Fibroblast of lung (primary cell): ENCODE measurements at regions not wholly inside any gene's neighbourhood (a gene's known extent, or its start where the extent isn't known, plus 50 kb on each side); places are given as distances from the start of the nearest gene placed in this dataset.

Experiments used
- CTCF ChIP-seq, 2 donors: IDR thresholded peaks in 1 of 2; conservative IDR thresholded peaks in 1 of 2; 1 replicate in 1 of 2; 2 replicates in 1 of 2; pipeline ENCODE4 v1.5.1; 2011 to 2012; ENCODE audit warnings: low read length in 2 of 2, control low read depth in 1 of 2, inconsistent platforms in 1 of 2, low read depth in 1 of 2, mild to moderate bottlenecking in 1 of 2
- EZH2 ChIP-seq: IDR thresholded peaks from 2 replicates; pipeline ENCODE4 v1.5.1; 2012; ENCODE audit warnings: low read length, control low read depth, mild to moderate bottlenecking; ENCODE audit errors: missing control alignments

DNA sequence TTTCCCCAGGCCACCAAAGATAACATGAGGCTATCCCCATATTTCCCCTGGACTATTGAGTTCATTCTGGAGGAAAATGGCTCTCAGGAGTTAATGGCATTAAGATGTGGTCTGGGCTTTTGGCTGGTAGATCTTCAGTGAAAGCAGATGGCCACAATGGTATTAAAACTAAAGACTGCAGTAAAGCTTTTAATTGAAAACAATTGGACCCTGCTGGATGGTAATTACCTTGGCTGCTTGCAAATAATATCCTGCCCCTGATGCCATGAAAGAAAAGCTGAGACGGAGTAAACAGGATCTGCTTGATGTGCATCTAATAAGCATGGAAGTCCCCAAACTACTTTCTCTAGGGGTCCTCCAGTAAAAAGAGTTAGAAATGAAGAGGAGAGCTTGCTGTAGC lies 255.8 kb downstream of the QKI start:
- no peak for TF ChIP-seq CTCF (conservative IDR thresholded peaks at IDR 0.05 in 1 of 2, IDR thresholded peaks at IDR 0.05 in 1 of 2; ENCODE audit: low read depth in 1 of 2, low read length in 2 of 2)
- no peak for TF ChIP-seq EZH2
